Lower lobe of right lung (tissue), 2 donors: ENCODE measurements at regions not wholly inside any gene's neighbourhood (a gene's known extent, or its start where the extent isn't known, plus 50 kb on each side); places are given as distances from the start of the nearest gene placed in this dataset.

ENCODE experiments used
- ATAC-seq, 2 donors: fragments of 200-7000 bp; cut with Tn5 transposase; one replicate each; pipeline ENCODE4 v1.9.1; 2020 to 2022; ENCODE audit warnings: mild to moderate bottlenecking in 2 of 2, moderate library complexity in 2 of 2
- DNase-seq: peaks from one replicate; pipeline ENCODE4 v3.0.0-alpha.2; 2020
- H3K27ac ChIP-seq: fragments of 200-600 bp; one replicate; pipeline ENCODE4 v1.8.0; 2022
- H3K27me3 ChIP-seq: fragments of 200-600 bp; one replicate; pipeline ENCODE4 v1.8.0; 2022; ENCODE audit warnings: low read depth
- H3K36me3 ChIP-seq: fragments of 200-600 bp; one replicate; pipeline ENCODE4 v1.8.0; 2022; ENCODE audit warnings: mild to moderate bottlenecking
- H3K4me1 ChIP-seq: fragments of 200-600 bp; one replicate; pipeline ENCODE4 v1.8.0; 2022
- H3K4me3 ChIP-seq: fragments of 200-600 bp; one replicate; pipeline ENCODE4 v1.8.0; 2022; ENCODE audit warnings: mild to moderate bottlenecking
- H3K9me3 ChIP-seq: fragments of 200-600 bp; one replicate; pipeline ENCODE4 v1.8.0; 2022
- intact Hi-C: fragments of 100-400 bp; cut with DNase I; formaldehyde crosslinking; loops from one replicate; pipeline ENCODE4 v1.11.0; 2022
- TF ChIP-seq, protein P1 (sequence below): fragments of 200-600 bp; IDR thresholded peaks from one replicate; pipeline ENCODE4 v1.8.0; 2022; ENCODE audit warnings: antibody characterized with exemption, mild to moderate bottlenecking
- donor health status: DM: no; HTN: yes; CAD: no; lungs with severe emphysema.

DNA sequence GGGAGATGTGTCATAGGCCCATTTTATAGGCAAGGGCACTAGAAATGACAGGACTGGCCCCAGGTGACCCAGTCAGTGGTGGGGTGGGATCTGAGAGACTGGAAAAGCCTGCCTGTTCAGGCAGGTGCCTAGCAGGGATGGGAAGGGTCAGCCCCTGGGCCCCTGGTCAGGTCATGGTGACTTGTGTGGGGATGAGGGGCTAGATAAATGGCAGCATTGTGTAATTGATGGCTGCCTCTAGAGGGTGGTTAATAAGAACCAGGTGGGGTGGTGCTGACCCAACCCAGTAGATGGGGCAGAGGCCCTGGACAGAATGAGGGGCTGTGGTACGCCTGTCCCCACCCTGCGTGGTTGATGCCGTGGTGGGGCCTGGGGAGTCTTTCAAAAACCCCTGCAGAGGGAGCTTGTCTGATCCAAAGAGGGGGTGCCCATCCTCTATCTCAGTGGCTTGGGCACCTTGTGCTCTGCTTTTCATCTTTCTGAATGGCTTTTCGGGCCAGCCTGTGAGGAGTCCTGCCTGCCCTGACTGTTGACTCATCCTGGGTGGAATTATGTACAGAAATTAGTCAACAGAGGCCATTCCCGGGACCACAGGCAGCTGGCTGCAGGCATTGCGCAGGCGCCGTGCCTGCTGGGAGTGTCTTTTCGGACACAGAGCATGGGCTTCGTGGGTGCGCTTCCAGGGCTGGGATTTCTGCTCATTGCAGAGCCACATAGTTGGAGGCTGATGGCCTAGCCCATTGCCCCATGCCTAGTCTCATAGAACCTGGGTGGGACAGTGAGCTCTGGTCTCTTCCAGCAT is 93.6 kb upstream of the PITX1 start:
- H3K27me3 ChIP-seq: no peaks in the 10 kb centered on the region
- H3K36me3 ChIP-seq: no peaks in the 10 kb centered on the region
- H3K27ac ChIP-seq: no peak overlapping the region
- no peak overlapping the region for H3K4me3 ChIP-seq
- TF ChIP-seq, protein P1, sequence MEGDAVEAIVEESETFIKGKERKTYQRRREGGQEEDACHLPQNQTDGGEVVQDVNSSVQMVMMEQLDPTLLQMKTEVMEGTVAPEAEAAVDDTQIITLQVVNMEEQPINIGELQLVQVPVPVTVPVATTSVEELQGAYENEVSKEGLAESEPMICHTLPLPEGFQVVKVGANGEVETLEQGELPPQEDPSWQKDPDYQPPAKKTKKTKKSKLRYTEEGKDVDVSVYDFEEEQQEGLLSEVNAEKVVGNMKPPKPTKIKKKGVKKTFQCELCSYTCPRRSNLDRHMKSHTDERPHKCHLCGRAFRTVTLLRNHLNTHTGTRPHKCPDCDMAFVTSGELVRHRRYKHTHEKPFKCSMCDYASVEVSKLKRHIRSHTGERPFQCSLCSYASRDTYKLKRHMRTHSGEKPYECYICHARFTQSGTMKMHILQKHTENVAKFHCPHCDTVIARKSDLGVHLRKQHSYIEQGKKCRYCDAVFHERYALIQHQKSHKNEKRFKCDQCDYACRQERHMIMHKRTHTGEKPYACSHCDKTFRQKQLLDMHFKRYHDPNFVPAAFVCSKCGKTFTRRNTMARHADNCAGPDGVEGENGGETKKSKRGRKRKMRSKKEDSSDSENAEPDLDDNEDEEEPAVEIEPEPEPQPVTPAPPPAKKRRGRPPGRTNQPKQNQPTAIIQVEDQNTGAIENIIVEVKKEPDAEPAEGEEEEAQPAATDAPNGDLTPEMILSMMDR: no peak
- no peaks in the 10 kb centered on the region for H3K4me1 ChIP-seq
- H3K9me3 ChIP-seq: no peaks in the 10 kb centered on the region
- intact Hi-C loops: no loop called here
- ATAC-seq (peak in 1 of 2 donors; percentile 32), DNase-seq (no peak)

DNA sequence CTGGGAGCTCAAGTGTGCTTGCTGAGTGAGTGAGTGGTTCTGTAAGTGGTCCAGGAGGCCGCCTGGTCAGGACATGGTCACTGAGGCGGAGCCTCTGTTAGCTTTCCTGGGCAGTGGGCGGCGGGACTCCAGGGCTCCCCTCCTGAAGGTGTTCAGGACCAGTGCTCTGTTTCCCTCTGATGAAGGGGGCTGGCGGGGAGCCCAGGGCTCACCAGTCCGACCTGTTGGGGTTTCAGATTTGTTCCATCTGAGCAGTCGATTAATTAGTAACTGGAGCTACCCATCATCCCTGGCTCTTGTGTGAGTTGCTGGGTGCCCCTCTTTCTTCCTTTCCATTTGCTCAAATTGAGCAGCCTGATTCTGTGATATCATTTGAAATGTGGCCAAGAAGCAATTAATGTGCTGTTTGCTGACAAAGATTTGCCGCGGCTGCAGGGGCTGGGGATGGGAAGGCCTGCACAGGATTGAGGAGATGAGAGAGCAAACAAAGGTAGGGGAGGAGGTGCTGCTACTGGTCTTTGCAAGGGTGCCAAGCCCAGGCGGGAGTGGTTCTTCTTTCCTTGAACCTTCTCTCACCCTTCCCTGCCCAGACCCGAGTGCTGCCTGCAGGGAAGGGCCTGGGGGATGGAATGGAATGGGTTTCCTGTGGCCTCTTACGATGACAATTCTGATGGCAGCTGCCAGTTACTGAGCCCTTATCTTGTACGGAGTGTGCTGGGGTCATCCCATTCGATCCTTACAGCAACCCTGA is 92.8 kb upstream of the PITX1 start:
- TF ChIP-seq, protein P1: no peak
- Histone ChIP-seq H3K27me3 (no peaks in the 10 kb centered on the region), H3K4me1 (no peaks in the 10 kb centered on the region), H3K27ac (no peak overlapping the region), H3K36me3 (no peaks in the 10 kb centered on the region), H3K9me3 (no peaks in the 10 kb centered on the region), H3K4me3 (no peak overlapping the region)
- DNase-seq (no peak), ATAC-seq (peak in 1 of 2 donors; percentile 29)
- intact Hi-C loops: no loop called here

DNA sequence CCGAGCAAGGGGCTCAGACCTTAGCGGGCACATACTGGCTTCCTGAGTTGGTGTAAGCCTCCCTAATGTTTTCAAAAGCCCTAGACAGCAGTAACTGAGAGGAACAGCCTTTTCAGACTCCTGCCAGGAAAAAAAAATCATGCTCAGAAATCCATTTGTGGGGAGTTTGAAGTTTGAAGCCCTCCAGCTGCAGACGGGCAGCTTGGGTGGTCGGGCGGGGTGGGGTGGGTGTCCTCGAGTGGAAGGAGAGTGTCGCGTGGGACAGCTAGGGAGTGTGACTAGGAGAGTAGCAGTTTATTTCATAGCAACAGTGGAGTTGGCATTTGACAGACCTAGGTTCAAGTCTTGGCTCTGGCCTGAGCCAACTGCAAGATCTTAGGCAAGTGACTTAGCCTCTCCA is 90.7 kb upstream of the PITX1 start:
- TF ChIP-seq, protein P1: no peak
- no peak for ATAC-seq
- Histone ChIP-seq H3K4me1 (no peaks in the 10 kb centered on the region), H3K27me3 (no peaks in the 10 kb centered on the region), H3K4me3 (no peak overlapping the region), H3K9me3 (no peaks in the 10 kb centered on the region), H3K36me3 (no peaks in the 10 kb centered on the region), H3K27ac (no peak overlapping the region)
- intact Hi-C loops: no loop called here
- DNase-seq: no peak

- Histone ChIP-seq H3K9me3 (no peaks in the 10 kb centered on the region), H3K4me1 (no peaks in the 10 kb centered on the region), H3K27me3 (no peaks in the 10 kb centered on the region), H3K4me3 (no peak overlapping the region), H3K36me3 (no peaks in the 10 kb centered on the region), H3K27ac (no peak overlapping the region)
- TF ChIP-seq, protein P1: no peak
- intact Hi-C loops: no loop called here
- no peak for DNase-seq
- ATAC-seq: no peak
These were observed 90.1 kb upstream of the PITX1 start for GRCh38 chr5:135124128-135124527.

GRCh38 chr5:135122797-135123196 is 88.8 kb upstream of the PITX1 start:
- TF ChIP-seq, protein P1: no peak
- no peaks in the 10 kb centered on the region for H3K9me3 ChIP-seq
- DNase-seq (no peak), ATAC-seq (no peak)
- no peak overlapping the region for H3K4me3 ChIP-seq
- no peaks in the 10 kb centered on the region for H3K4me1 ChIP-seq
- H3K27ac ChIP-seq: no peak overlapping the region
- intact Hi-C loops: no loop called here
- H3K27me3 ChIP-seq: no peaks in the 10 kb centered on the region
- no peaks in the 10 kb centered on the region for H3K36me3 ChIP-seq
